ENCODE measurements at regions not wholly inside any gene's neighbourhood (a gene's known extent, or its start where the extent isn't known, plus 50 kb on each side); places are given as distances from the start of the nearest gene placed in this dataset.

DNA sequence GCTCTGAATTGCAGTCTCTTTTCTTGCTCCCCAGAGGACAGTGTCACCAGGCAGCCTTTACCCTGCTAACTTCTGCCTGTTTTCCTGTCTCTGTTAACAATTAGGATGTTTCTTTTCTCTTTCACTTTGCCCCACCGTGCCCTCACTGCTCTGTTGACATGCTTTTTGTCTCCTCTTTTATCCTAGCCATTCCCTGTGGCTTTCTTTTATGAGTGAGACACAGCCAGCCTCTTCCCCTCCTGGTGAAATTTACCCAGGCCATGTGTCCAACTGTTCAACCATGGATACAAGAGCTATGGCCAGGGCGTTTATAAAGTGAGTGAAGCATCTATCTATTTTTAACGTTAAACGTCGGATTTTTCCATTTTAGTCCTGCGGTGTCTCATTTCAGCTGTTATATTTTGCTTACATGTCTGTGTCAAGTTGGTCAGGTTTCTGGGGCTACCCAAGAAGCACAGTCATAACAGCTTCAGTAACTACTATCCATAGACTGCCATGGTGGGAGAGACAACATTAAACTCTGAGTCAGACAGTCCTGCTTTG, 443.2 kb upstream of the AZI2 start:
- no peak overlapping the region for H3K27ac ChIP-seq
- DNase-seq (ENCODE audit: low read depth, low spot score) = no peak

GRCh38 chr3:28792604-28793003, 444.0 kb upstream of the AZI2 start:
- no peak overlapping the region for H3K27ac ChIP-seq
- no peak for DNase-seq (ENCODE audit: low read depth, low spot score)

DNA sequence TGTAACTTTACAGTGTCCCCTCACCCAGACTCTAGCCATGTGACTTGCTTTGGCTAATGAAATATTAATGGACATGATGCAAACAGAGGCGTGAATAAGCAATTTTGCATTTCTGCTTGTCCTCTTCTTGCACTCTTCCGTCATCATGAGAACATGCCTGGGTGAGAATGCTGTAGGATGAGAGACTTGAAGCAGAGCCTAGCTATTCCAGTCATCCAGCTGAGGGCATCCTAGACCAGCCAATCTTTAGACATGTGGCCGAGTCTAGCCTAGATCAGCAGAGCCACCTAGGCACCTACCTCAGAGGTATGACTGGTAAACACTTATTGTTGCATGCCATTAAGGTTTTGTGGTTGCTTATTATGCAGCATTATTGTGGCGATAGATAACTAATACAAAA, 450.5 kb upstream of the AZI2 start:
- H3K27ac ChIP-seq = no peak overlapping the region
- DNase-seq (ENCODE audit: low read depth, low spot score) = no peak

GRCh38 chr3:28800203-28800602, 451.6 kb upstream of the AZI2 start:
- no peak overlapping the region for H3K27ac ChIP-seq
- no peak for DNase-seq (ENCODE audit: low read depth, low spot score)

- DNase-seq (ENCODE audit: low read depth, low spot score) = no peak
- H3K27ac ChIP-seq = no peak overlapping the region
These were observed 459.4 kb upstream of the AZI2 start for GRCh38 chr3:28808068-28808467.

GRCh38 chr3:28816017-28816416, 464.9 kb upstream of the RBMS3 start:
- no peak for DNase-seq (ENCODE audit: low read depth, low spot score)
- no peak overlapping the region for H3K27ac ChIP-seq

DNA sequence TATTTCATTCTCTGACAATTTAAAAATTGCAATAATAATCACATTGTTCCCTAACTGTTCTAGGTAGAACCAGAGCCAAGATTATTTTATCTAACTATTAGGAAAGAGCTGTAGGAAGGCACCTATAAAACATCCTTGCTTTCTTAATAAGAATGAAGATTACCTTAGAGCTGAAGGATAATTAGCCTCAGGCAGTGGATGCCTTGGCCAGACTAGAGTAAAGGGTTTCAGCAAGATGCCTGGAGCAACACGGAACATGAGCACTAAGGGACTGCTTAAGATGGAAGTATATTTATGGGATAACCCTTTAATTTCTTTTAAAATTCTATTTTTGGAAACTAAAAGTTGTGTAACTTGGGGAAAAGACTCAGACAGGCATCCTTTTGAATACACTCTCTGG, 456.6 kb upstream of the RBMS3 start:
- no peak for DNase-seq (ENCODE audit: low read depth, low spot score)
- no peak overlapping the region for H3K27ac ChIP-seq

- H3K27ac ChIP-seq = no peak overlapping the region
- no peak for DNase-seq (ENCODE audit: low read depth, low spot score)
These were observed 454.0 kb upstream of the RBMS3 start for GRCh38 chr3:28826840-28827239.

DNA sequence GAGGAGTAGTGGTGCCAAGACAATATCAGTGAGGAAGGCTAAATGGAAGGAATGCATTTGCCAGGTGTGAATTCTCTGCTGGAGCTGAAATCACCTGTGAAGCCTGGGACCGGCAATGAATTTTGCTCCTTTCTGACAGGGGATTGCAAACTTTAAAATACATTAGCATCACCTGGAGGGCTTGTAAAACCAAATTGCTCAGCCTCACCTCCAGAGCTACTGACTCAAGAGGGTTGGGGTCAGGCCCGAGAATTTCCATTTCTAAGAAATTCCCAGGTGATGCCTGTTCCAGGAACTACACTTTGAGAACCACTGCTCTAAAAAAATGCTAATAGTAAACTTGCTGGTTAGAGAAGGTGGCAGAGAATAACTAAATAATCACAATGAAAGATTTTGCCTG, 445.6 kb upstream of the RBMS3 start:
- DNase-seq (ENCODE audit: low read depth, low spot score) = no peak
- no peak overlapping the region for H3K27ac ChIP-seq

DNA sequence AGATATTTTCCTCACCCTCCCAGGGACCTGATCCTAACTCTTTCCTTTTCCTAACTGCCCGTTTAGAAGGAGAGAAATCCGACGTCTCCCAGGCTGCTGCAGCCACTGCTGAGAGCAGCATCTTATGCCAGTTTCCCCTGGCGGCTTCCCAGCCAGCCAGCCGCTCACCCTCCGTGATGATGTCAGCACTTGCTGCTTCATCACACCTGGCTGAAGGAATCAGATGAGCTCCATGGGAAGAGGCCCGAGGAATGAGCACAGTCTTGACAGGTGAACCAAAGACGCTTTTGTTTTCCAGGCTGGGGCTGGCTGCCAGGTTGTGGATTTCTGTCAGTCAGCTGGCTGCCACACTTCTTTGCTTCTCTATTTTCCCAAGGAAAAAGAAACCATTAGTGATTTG, 445.1 kb upstream of the RBMS3 start:
- no peak for DNase-seq (ENCODE audit: low read depth, low spot score)
- no peak overlapping the region for H3K27ac ChIP-seq

GRCh38 chr3:28836199-28836598, 444.7 kb upstream of the RBMS3 start:
- H3K27ac ChIP-seq = no peak overlapping the region
- DNase-seq (ENCODE audit: low read depth, low spot score) = no peak

- no peak overlapping the region for H3K27ac ChIP-seq
- DNase-seq (ENCODE audit: low read depth, low spot score) = no peak
These were observed 439.9 kb upstream of the RBMS3 start for GRCh38 chr3:28840976-28841376.

GRCh38 chr3:28841441-28841840, 439.4 kb upstream of the RBMS3 start:
- no peak for DNase-seq (ENCODE audit: low read depth, low spot score)
- H3K27ac ChIP-seq = no peak overlapping the region

DNA sequence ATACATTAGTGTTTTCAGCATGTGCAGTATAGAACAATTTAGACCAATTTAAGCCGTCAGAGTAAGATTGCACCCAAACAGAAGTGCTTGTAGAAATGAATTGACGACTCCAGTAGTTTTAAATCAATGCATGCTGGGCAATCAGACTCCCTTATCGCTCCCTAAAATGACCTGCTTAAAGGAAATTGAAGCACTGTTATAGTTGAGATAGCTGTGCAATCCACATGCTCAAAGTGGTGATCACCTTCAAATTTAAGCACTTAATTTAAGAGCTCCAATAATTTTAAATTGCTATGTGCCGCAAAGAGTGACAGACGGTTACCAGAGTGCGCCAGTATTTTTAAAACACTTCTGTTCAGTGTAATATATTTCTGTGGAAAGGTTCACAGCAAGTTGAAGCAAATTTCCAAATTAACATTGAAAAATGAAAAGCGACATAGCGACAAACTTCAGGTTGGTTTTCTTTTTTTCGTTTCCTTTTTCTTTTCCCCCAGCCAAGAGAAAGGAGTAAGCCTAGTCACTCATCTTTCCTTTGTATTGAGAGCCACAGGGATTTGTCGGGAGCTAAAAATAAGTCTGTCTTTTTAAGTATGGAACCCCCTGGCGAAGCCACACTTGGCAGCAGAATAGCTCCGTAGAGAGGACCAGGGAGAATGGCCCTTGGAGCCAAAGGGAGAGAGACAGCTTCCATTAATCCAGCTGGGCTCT, 436.4 kb upstream of the RBMS3 start:
- H3K27ac ChIP-seq = no peak overlapping the region
- DNase-seq (ENCODE audit: low read depth, low spot score) = no peak

DNA sequence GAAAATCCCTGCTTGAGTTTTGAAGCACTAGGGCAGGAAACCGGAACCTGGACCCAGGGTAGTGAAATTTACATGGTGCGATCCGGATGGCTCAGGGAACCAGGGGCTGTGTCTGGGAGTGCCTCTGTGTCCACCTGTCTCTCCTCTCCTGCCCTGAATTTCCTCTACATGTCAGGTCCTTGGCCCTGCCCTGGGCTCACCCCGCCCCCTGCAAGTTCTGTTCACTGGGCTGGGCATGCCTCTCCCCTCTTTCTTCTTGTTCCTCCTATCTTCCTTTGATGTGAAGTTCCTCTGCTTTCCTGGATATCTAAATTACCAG, 435.9 kb upstream of the RBMS3 start:
- no peak overlapping the region for H3K27ac ChIP-seq
- DNase-seq (ENCODE audit: low read depth, low spot score) = no peak

GRCh38 chr3:28846971-28847478, 433.8 kb upstream of the RBMS3 start:
- no peak overlapping the region for H3K27ac ChIP-seq
- DNase-seq (ENCODE audit: low read depth, low spot score) = no peak

DNA sequence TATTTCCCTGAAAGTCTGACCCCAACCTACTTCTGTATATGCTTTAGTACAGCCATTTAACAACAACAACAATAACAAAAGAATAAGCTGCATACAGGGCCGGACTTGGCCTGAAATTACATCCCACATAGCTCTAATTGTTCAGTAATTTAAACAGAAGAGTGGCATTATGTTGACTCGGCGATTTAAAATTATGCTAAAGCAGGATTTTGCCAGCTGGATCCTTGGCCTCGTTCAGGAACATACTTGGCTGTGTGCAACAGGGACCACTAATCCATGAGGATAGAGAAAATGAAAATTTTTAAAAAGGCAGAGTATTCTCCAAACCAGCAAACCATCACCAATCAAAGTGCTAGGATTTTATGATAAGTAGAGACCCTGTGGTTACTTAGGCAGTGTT, 433.1 kb upstream of the RBMS3 start:
- H3K27ac ChIP-seq = no peak overlapping the region
- DNase-seq (ENCODE audit: low read depth, low spot score) = no peak

GRCh38 chr3:28850186-28850585, 430.7 kb upstream of the RBMS3 start:
- no peak overlapping the region for H3K27ac ChIP-seq

DNA sequence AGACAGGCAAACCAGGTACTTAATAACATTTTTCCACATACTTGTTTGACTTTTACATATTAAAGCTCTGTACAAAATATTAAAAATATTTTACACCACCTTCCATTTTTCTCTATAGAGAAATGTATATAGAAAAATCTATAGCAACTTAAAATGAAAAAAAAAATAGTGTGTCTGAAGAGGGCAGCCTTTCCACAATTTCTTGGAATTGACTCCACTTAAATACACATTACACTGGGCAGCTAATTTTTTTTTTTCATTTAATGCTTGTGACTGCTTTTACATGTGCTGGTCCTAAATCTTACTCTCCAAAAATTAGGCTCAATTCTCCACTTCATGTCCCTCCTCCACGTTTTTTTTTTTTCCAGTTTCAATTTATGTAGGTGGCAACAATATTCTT, 427.0 kb upstream of the RBMS3 start:
- no peak overlapping the region for H3K27ac ChIP-seq
- DNase-seq (ENCODE audit: low read depth, low spot score) = no peak

More at GRCh38 chr3:28850186-28850585, 430.7 kb upstream of the RBMS3 start:
- no peak for DNase-seq (ENCODE audit: low read depth, low spot score)

DNA sequence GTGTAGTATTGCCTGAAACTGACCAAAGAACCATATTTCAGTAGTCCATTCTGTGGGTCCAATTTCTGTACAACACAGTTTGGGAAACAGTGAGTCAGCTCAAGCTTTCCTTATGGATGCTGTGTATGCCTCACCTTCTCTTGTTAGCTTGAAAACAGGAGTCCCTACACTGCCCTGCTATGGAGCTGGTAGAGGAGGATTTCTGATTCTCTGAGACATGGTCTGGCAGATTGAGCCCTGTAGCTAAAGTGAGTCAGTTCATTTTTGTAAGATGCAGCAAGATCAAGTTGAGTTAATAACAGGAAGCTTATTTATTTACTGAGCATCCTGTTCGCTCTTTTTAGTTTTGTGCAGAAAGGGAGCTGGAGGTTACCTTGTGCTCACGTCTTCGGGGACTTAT, 424.1 kb upstream of the RBMS3 start:
- H3K27ac ChIP-seq = no peak overlapping the region
- DNase-seq (ENCODE audit: low read depth, low spot score) = no peak

GRCh38 chr3:28859897-28860296, 421.0 kb upstream of the RBMS3 start:
- H3K27ac ChIP-seq = no peak overlapping the region
- DNase-seq (ENCODE audit: low read depth, low spot score) = no peak

DNA sequence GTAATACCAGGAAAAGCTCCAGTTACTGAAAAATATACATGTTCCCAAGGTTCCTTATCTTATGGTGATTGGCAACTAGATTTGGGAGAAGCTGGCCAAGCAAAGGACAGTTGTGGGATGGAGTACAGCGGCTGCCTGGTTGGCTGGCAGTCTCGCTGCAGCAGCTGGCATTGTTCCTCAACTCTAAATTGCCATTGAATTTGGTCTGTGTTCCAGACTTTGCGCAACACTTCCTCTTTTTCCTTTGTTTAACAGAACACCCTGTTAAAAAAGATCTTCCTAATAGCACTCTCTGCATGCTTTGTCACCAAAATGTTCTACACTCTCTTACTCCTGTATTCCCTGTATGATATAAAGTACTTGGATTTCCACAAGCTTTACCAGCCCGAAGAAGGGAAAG, 420.6 kb upstream of the RBMS3 start:
- DNase-seq (ENCODE audit: low read depth, low spot score) = no peak
- H3K27ac ChIP-seq = no peak overlapping the region
